Transverse colon (tissue), 4 donors: ENCODE measurements at regions not wholly inside any gene's neighbourhood (a gene's known extent, or its start where the extent isn't known, plus 50 kb on each side); places are given as distances from the start of the nearest gene placed in this dataset.

Source experiments
- DNase-seq: peaks from one replicate; pipeline ENCODE4 v3.0.0-alpha.2; 2019
- H3K27ac ChIP-seq, 4 donors: fragments of 200-600 bp; sonication (generic); 2 replicates each; pipeline ENCODE4 v1.5.1; 2016 to 2018; ENCODE audit warnings: inconsistent platforms in 4 of 4
- H3K27me3 ChIP-seq: fragments of 200-600 bp; sonication (generic); 2 replicates; pipeline ENCODE4 v1.5.1; 2017; ENCODE audit warnings: inconsistent platforms
- H3K36me3 ChIP-seq, 4 donors: fragments of 200-600 bp; sonication (generic); 2 replicates each; pipeline ENCODE4 v1.5.1; 2017 to 2019; ENCODE audit warnings: inconsistent platforms in 4 of 4
- H3K4me1 ChIP-seq, 4 donors: fragments of 200-600 bp; sonication (generic); 2 replicates each; pipeline ENCODE4 v1.5.1; 2017 to 2020; ENCODE audit warnings: inconsistent platforms in 4 of 4
- H3K4me3 ChIP-seq, 4 donors: fragments of 200-600 bp; sonication (generic); 1 replicate in 1 of 4; 2 replicates in 3 of 4; pipeline versions ENCODE4 v1.5.1 to v1.6.1; 2017 to 2019; ENCODE audit warnings: inconsistent platforms in 4 of 4
- H3K9me3 ChIP-seq, 2 donors: fragments of 200-600 bp; sonication (generic); 2 replicates each; pipeline ENCODE4 v1.5.1; 2017 to 2019; ENCODE audit warnings: inconsistent platforms in 2 of 2
- CTCF ChIP-seq, 5 experiments: fragments of 200-600 bp in 3 of 5; fragments of 450-650 bp in 2 of 5; sonication (generic) in 3 of 5; IDR thresholded peaks; 1 replicate in 2 of 5; 2 replicates in 3 of 5; pipeline ENCODE4 v1.5.1; 2016 to 2017; ENCODE audit warnings: antibody characterized with exemption in 5 of 5, inconsistent platforms in 3 of 5, mild to moderate bottlenecking in 2 of 5, moderate library complexity in 1 of 5
- EP300 ChIP-seq: sonication (generic); formaldehyde crosslinking; IDR thresholded peaks from one replicate; pipeline ENCODE4 v1.6.1; 2017; ENCODE audit warnings: antibody characterized with exemption, low read depth
- POLR2A ChIP-seq: fragments of 450-650 bp; IDR thresholded peaks from one replicate; pipeline ENCODE4 v1.6.1; 2016; ENCODE audit warnings: antibody characterized with exemption, mild to moderate bottlenecking, moderate library complexity
- POLR2AphosphoS5 ChIP-seq, 3 donors: sonication (generic); formaldehyde crosslinking; IDR thresholded peaks; one replicate each; pipeline ENCODE4 v1.6.1; 2016; ENCODE audit warnings: antibody characterized with exemption in 3 of 3
- WGBS, 2 donors: methylation state at CpG; one replicate each; pipeline ENCODE4 v1.1.5; 2018; ENCODE audit warnings: low coverage in 1 of 2; 5-methylcytosine and 5-hydroxymethylcytosine counted together
- in situ Hi-C, 4 donors: fragments of 200-750 bp; cut with MboI; loops; one replicate each; pipeline versions ENCODE4 v1.15.0 to v1.15.1; 2017; ENCODE audit warnings: low sequenced_read_pairs in 3 of 4, low pct_ligation_motif_present in 1 of 4, low pct_unique_long_range_greater_than_20kb in 1 of 4
- intact Hi-C: fragments of 100-400 bp; cut with DNase I; formaldehyde crosslinking; loops from one replicate; pipeline ENCODE4 v1.15.1; 2023; ENCODE audit warnings: low total_unique reads

GRCh38 chr7:68288144-68288593 is 1291.5 kb downstream of the TYW1 start:
- H3K9me3 ChIP-seq = peaks cover 3 to 4% of the 10 kb centered on the region in 2 donors
- in situ Hi-C loops (no loop called here), intact Hi-C loops (no loop called here)
- TF ChIP-seq EP300 = no peak
- TF ChIP-seq CTCF (IDR thresholded peaks at IDR 0.05) = no peak
- TF ChIP-seq POLR2A = no peak
- no peak for TF ChIP-seq POLR2AphosphoS5 (IDR thresholded peaks at IDR 0.05)
- WGBS, 2 donors = 43 to 76% methylated on average over 1 to 4 of the region's 4 CpGs
- no peaks in the 10 kb centered on the region for H3K4me1 ChIP-seq
- H3K27ac ChIP-seq = no peak overlapping the region
- no peak for DNase-seq
- no peaks in the 10 kb centered on the region for H3K27me3 ChIP-seq
- H3K4me3 ChIP-seq = no peak overlapping the region
- no peaks in the 10 kb centered on the region for H3K36me3 ChIP-seq

GRCh38 chr7:68291710-68292109 is 1295.1 kb downstream of the TYW1 start:
- DNase-seq = no peak
- TF ChIP-seq POLR2A (no peak), EP300 (no peak), CTCF (IDR thresholded peaks at IDR 0.05) (no peak)
- H3K27me3 ChIP-seq = no peaks in the 10 kb centered on the region
- no peaks in the 10 kb centered on the region for H3K4me1 ChIP-seq
- no peak overlapping the region for H3K27ac ChIP-seq
- no peaks in the 10 kb centered on the region for H3K36me3 ChIP-seq
- in situ Hi-C loops = no loop called here
- H3K9me3 ChIP-seq = peaks cover 0 to 3% of the 10 kb centered on the region in 2 donors
- intact Hi-C loops = no loop called here
- H3K4me3 ChIP-seq = no peak overlapping the region

- Histone ChIP-seq H3K9me3 (peaks cover 0 to 3% of the 10 kb centered on the region in 2 donors), H3K27ac (no peak overlapping the region), H3K4me1 (no peaks in the 10 kb centered on the region), H3K4me3 (no peak overlapping the region), H3K36me3 (no peaks in the 10 kb centered on the region), H3K27me3 (no peaks in the 10 kb centered on the region)
- DNase-seq = no peak
- in situ Hi-C loops (no loop called here), intact Hi-C loops (no loop called here)
- no peak for TF ChIP-seq CTCF (IDR thresholded peaks at IDR 0.05)
- no peak for TF ChIP-seq POLR2AphosphoS5 (IDR thresholded peaks at IDR 0.05)
- no peak for TF ChIP-seq EP300
- TF ChIP-seq POLR2A = no peak
- WGBS, 2 donors = 47% methylated on average over 4 of the region's 4 CpGs; no CpG with 5 or more reads in 1 of the 2 donors
Observed at GRCh38 chr7:68295386-68295785, 1298.8 kb downstream of the TYW1 start.

- DNase-seq = no peak
- WGBS, 2 donors = 63 to 90% methylated on average over 1 to 2 of the region's 2 CpGs
- in situ Hi-C loops = no loop called here
Observed at GRCh38 chr7:68304536-68304935, 1293.7 kb upstream of the AUTS2 start.

More at GRCh38 chr7:68304536-68304935, 1293.7 kb upstream of the AUTS2 start:
- TF ChIP-seq POLR2A (no peak), CTCF (IDR thresholded peaks at IDR 0.05) (no peak), POLR2AphosphoS5 (IDR thresholded peaks at IDR 0.05) (no peak), EP300 (no peak)
- Histone ChIP-seq H3K4me1 (no peaks in the 10 kb centered on the region), H3K9me3 (peaks cover 0 to 4% of the 10 kb centered on the region in 2 donors), H3K4me3 (no peak overlapping the region), H3K27me3 (no peaks in the 10 kb centered on the region), H3K36me3 (no peaks in the 10 kb centered on the region), H3K27ac (no peak overlapping the region)
- intact Hi-C loops = no loop called here
